Activated CD4-positive, alpha-beta memory T cell treated with anti-CD3 and anti-CD28 coated beads for 36 hours (primary cell): ENCODE measurements at regions not wholly inside any gene's neighbourhood (a gene's known extent, or its start where the extent isn't known, plus 50 kb on each side); places are given as distances from the start of the nearest gene placed in this dataset.
A peak's percentile ranks its signal among the peaks of the same experiment; 100 is the strongest.

Source experiments
- CTCF ChIA-PET: fragments of 350-600 bp; sonication (Branson Sonifier 250); formaldehyde crosslinking; loops from one replicate; lab custom pipeline; 2021; ENCODE audit warnings: antibody characterized with exemption, inconsistent platforms; lab: Charles Lee
- POLR2A ChIA-PET: fragments of 350-600 bp; sonication (Branson Sonifier 250); formaldehyde crosslinking; loops from one replicate; lab custom pipeline; 2021; ENCODE audit warnings: antibody characterized with exemption; lab: Charles Lee
- DNase-seq: peaks from one replicate; pipeline ENCODE4 v3.0.0-alpha.2; 2020
- H3K27ac Mint-ChIP-seq: one replicate; pipeline ENCODE4 v1.8.0; 2021; ENCODE audit warnings: mixed read lengths
- H3K27me3 Mint-ChIP-seq: one replicate; pipeline ENCODE4 v1.8.0; 2021; ENCODE audit warnings: mixed read lengths
- H3K36me3 Mint-ChIP-seq: one replicate; pipeline ENCODE4 v1.8.0; 2021; ENCODE audit warnings: mixed read lengths
- H3K4me1 Mint-ChIP-seq: one replicate; pipeline ENCODE4 v1.8.0; 2021; ENCODE audit warnings: low read depth, mixed read lengths
- H3K4me3 Mint-ChIP-seq: one replicate; pipeline ENCODE4 v1.8.0; 2021; ENCODE audit warnings: mild to moderate bottlenecking, mixed read lengths
- H3K9me3 Mint-ChIP-seq: one replicate; pipeline ENCODE4 v1.8.0; 2021; ENCODE audit warnings: mixed read lengths
- intact Hi-C: fragments of 100-400 bp; cut with micrococcal nuclease; formaldehyde crosslinking; loops from one replicate; pipeline ENCODE4 v1.15.1; 2023

DNA sequence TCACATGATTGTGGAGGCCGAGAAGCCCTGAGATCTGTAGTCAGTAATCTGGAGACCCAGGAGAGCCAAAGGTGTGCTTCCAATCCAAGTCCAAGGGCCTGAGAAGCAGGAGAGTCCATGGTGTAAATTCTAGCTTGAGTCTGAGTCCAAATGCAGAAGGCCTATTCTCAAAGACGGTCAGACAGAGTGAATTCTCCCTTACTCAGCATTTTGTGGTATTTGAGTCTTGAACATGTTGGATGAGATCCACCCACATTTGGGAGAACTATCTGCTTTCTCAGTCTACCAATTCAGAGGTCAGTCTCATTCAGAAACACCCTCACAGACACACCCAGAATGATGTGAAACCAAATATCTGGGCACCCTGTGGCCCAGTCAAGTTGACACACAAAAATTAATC is 128.8 kb upstream of the PTCH1 start:
- Mint-ChIP-seq H3K27ac (no peak overlapping the region), H3K27me3 (no peaks in the 10 kb centered on the region), H3K4me1 (no peaks in the 10 kb centered on the region), H3K9me3 (no peaks in the 10 kb centered on the region), H3K4me3 (no peak overlapping the region), H3K36me3 (no peaks in the 10 kb centered on the region)
- no peak for DNase-seq
- CTCF ChIA-PET, result interaction anchor here (0.6 kb wide), 1 partner anchor 573 kb away, joined by 5 read pairs; no protein-coding TSS in a partner anchor
- POLR2A ChIA-PET, result no interaction called here
- intact Hi-C loops, result no loop called here

DNA sequence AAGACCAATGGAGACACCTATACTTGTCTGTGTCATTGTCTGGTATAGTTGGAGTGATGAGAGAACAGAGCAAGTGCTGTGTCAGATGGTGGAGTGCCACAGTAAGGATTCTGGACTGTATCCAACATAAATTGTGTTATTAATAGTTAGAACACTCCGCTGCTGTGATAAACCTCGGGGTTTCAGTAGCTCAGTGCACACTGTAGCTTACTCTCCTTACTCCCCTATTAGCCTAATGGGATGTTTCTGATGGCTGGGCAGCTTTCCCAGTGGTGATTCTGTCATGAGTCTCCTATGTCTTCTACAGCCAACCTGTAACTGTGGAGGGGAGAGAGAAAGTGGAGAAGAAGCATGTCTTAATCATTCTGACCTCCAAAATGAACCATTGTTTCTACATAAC is 127.6 kb upstream of the PTCH1 start:
- no peak overlapping the region for H3K27ac Mint-ChIP-seq
- H3K27me3 Mint-ChIP-seq, result no peaks in the 10 kb centered on the region
- H3K9me3 Mint-ChIP-seq, result no peaks in the 10 kb centered on the region
- no peak for DNase-seq
- ChIA-PET POLR2A (interaction anchor here (0.7 kb wide), 1 partner anchor 14 kb away, joined by 3 read pairs; no protein-coding TSS in a partner anchor), CTCF (no interaction called here)
- no peaks in the 10 kb centered on the region for H3K4me1 Mint-ChIP-seq
- H3K4me3 Mint-ChIP-seq, result no peak overlapping the region
- H3K36me3 Mint-ChIP-seq, result no peaks in the 10 kb centered on the region
- intact Hi-C loops, result no loop called here

DNA sequence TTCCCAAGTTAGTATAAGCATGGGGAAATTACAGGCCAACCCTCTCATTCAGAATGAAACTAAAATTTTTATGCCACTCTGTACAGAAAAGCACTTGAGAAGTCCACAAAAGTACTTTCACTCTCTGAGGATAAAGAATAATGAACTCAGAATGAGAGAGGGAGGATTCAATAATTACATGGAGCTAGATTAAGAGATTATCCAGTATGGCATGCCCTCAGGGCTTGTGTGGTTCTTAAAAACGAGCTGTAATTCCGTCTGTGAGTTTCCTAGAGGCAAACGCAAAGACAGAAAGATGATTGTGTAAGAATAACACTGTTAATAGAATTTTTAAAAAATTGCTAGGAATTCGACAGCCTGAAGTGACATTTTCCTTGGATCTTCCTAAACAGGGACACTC is 126.8 kb upstream of the PTCH1 start:
- Mint-ChIP-seq H3K36me3 (no peaks in the 10 kb centered on the region), H3K27ac (no peak overlapping the region), H3K9me3 (no peaks in the 10 kb centered on the region), H3K4me1 (no peaks in the 10 kb centered on the region), H3K4me3 (no peak overlapping the region), H3K27me3 (no peaks in the 10 kb centered on the region)
- CTCF ChIA-PET, result no interaction called here
- DNase-seq, result no peak
- intact Hi-C loops, result no loop called here
- POLR2A ChIA-PET, result no interaction called here

DNA sequence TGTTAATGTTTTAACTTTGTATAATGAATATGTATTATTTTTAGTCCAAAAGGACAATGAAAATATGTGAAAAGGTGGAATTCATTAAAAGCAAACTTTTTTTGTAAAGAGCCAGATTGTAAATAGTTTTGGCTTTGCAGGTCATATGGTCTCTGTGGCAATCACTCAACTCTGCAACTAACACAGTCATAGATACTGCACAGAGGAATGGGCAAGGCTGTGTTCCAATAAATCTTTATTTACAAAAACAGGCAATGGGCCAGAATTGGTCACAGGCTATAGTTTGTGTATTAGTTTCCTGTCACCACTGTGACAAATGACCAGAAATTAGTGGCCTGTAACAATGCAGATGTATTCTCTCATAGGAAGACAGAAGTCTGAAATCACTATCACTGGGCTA is 125.4 kb upstream of the PTCH1 start:
- Mint-ChIP-seq H3K9me3 (no peaks in the 10 kb centered on the region), H3K27ac (no peak overlapping the region), H3K27me3 (peaks cover 3% of the 10 kb centered on the region), H3K36me3 (no peaks in the 10 kb centered on the region), H3K4me1 (no peaks in the 10 kb centered on the region), H3K4me3 (no peak overlapping the region)
- POLR2A ChIA-PET, result no interaction called here
- no peak for DNase-seq
- CTCF ChIA-PET, result no interaction called here
- intact Hi-C loops, result no loop called here

DNA sequence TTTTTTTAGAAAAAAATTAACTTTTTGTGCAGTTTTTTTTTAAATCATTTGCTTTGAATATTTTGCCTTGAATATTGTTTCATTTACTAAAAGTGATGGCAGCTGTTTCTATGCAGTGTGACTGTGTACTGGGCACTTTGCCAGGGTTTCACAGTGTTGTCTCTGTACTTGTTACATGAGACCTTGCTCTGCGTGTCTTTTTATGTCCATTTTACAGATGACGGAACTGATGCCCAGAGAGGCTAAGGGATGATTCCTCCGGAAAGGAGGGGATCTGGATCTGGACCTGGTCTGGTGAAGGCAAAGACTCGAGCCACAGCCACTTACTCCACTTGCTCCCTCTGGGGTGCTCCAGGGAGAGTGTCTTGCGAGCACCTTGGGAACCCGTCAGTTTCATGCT is 124.8 kb upstream of the PTCH1 start:
- DNase-seq, result no peak
- Mint-ChIP-seq H3K27ac (no peak overlapping the region), H3K36me3 (no peaks in the 10 kb centered on the region), H3K4me1 (no peaks in the 10 kb centered on the region), H3K27me3 (peaks cover 3% of the 10 kb centered on the region), H3K4me3 (no peak overlapping the region), H3K9me3 (no peaks in the 10 kb centered on the region)
- CTCF ChIA-PET, result no interaction called here
- POLR2A ChIA-PET, result no interaction called here
- intact Hi-C loops, result no loop called here

DNA sequence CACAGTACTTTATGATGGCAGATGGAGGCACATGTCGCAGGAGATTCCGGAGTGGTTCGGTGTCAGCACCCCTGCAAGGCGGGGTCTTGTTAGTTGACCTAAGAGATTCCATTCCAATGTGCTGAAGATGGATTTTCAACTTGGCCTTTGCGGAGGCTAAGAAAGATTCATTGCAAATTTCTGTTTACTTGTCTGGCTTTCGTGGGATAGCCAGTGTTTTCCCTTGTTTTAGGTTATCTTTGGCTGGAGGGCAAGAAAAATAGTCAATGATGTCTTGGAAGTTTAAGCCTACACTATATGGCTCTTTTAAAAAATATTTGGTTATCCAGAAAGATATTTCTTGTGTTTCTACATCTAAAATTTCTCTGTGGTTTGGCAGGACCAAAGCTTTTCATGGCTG is 123.6 kb upstream of the PTCH1 start:
- CTCF ChIA-PET, result interaction anchor here (0.6 kb wide), 1 partner anchor 54 kb away, joined by 3 read pairs; no protein-coding TSS in a partner anchor
- no peaks in the 10 kb centered on the region for H3K9me3 Mint-ChIP-seq
- POLR2A ChIA-PET, result no interaction called here
- H3K4me1 Mint-ChIP-seq, result no peaks in the 10 kb centered on the region
- H3K36me3 Mint-ChIP-seq, result no peaks in the 10 kb centered on the region
- intact Hi-C loops, result no loop called here
- no peak overlapping the region for H3K4me3 Mint-ChIP-seq
- no peak for DNase-seq
- no peak overlapping the region for H3K27ac Mint-ChIP-seq
- H3K27me3 Mint-ChIP-seq, result peaks cover 3% of the 10 kb centered on the region

DNA sequence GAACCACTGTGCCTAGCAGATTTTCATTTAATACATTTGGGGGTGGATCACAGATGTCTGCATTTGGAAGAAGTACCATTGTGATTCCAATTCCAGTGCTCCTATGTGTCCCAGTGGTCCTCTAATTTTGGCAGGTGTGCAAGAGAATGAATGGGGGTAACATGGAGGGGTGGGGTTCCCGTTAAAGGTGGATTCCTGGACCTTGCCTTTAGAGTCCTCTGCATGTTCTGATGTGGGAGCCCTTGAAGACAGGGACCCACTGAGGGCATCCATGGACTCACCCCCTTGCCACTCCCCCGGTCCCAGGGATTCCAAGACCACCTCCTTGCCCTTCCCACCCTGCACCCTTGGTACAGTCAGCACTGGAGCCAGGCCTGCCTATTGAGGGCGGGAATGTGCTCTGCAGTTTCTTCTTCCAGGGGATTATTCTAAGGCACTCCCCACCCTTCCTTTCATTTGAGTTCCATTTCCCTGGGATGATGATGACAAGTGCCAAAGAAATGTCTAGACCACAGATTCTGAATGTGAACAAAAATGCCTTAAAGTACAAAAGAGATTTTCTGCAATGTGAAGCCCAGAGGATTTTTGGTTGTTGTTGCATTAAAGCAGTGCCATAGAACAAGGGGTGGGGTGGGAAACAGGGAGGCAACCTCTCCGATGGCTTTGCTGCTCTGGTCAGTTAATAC is 119.4 kb upstream of the PTCH1 start:
- H3K4me1 Mint-ChIP-seq, result no peaks in the 10 kb centered on the region
- ChIA-PET CTCF (no interaction called here), POLR2A (no interaction called here)
- H3K4me3 Mint-ChIP-seq, result no peak overlapping the region
- no peaks in the 10 kb centered on the region for H3K36me3 Mint-ChIP-seq
- no peak overlapping the region for H3K27ac Mint-ChIP-seq
- peaks cover 3% of the 10 kb centered on the region for H3K27me3 Mint-ChIP-seq
- H3K9me3 Mint-ChIP-seq, result no peaks in the 10 kb centered on the region
- intact Hi-C loops, result no loop called here
- no peak for DNase-seq

DNA sequence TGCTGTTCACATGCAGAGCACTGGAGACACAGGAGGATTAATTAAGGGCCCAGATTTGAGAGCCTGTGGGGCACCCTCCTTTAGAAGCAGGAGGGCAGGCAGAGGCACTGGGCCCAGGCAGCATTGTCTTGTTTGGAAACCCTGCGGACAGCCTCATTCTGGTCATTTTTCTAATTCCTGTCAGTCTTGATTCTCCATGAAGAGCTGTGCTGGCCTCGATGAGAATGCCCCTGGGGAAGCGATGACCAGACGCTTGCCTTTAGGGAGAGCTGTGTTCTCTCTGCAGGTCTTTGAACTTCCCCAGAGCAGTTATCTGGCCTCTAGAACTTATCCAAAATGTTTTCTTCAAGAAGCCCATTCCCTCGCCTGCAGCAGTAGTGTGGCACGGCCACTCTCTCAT is 117.8 kb upstream of the PTCH1 start:
- H3K9me3 Mint-ChIP-seq, result no peaks in the 10 kb centered on the region
- intact Hi-C loops, result no loop called here
- H3K36me3 Mint-ChIP-seq, result no peaks in the 10 kb centered on the region
- no peak for DNase-seq
- H3K27ac Mint-ChIP-seq, result no peak overlapping the region
- H3K27me3 Mint-ChIP-seq, result peaks cover 3% of the 10 kb centered on the region
- ChIA-PET POLR2A (no interaction called here), CTCF (no interaction called here)
- H3K4me1 Mint-ChIP-seq, result no peaks in the 10 kb centered on the region
- H3K4me3 Mint-ChIP-seq, result no peak overlapping the region

DNA sequence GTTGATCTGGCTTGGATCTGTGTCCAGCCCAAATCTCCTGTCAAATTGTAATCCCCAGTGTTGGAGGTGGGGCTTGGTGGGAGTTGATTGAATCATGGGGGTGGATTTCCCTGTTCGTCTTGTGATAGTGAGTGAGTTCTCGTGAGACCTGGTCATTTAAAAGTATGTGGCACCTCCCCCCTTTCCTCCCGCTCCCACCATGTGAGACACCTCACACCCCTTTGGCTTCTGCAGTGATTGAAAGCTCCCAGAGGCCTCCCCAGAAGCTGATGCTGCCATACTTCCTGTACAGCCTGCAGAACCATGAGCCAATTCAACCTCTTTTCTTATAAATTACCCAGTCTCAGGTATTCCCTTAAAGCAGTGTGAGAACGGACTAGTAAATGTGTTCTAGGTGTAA is 117.3 kb upstream of the PTCH1 start:
- intact Hi-C loops, result no loop called here
- Mint-ChIP-seq H3K27me3 (peaks cover 3% of the 10 kb centered on the region), H3K4me1 (no peaks in the 10 kb centered on the region), H3K9me3 (no peaks in the 10 kb centered on the region), H3K4me3 (no peak overlapping the region), H3K36me3 (no peaks in the 10 kb centered on the region), H3K27ac (no peak overlapping the region)
- POLR2A ChIA-PET, result no interaction called here
- CTCF ChIA-PET, result no interaction called here
- DNase-seq, result no peak

DNA sequence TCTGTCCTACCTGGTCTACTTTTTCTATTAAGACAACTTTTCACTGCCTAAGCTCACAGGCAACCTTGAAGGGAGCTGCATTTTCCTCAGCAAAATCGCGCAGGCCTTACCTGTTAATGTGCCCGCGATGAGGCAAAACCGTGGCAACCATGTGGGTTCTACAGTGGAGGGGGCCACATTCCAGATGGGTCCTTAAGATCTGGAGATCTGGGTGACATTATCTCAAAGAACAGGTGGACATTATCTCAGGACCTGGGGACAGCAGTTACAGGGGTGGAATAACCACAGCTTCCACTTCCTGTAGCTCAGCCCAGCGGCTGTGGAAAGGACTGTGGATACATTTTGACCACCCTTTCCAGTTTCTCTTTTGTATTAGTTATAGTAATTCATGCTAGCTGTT is 112.8 kb upstream of the PTCH1 start:
- no peak for DNase-seq
- Mint-ChIP-seq H3K36me3 (peaks cover 2% of the 10 kb centered on the region), H3K4me3 (no peak overlapping the region), H3K27me3 (peaks cover 2% of the 10 kb centered on the region), H3K9me3 (peaks cover 6% of the 10 kb centered on the region), H3K4me1 (peaks cover 15% of the 10 kb centered on the region), H3K27ac (no peak overlapping the region)
- POLR2A ChIA-PET, result no interaction called here
- CTCF ChIA-PET, result no interaction called here
- intact Hi-C loops, result no loop called here

DNA sequence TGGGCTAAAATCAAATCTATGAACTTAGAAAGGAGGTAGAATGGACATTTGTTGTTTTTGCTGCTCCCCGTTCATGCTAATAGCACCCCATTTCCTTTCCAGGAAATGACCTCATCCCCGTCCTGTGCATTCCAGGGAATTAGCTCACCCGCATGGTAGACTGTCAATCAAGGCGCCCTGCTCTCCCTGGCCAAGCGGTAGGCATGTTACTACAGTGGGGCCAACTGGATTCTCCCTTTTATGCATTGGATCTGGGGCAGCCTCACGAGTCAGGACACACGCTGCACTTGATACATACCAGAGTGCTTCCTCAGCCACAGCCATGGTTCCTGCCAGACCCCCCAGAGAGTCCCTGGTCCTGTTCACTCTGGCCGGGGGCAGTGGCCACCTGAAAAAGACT is 111.0 kb upstream of the PTCH1 start:
- Mint-ChIP-seq H3K4me3 (no peak overlapping the region), H3K27ac (no peak overlapping the region), H3K36me3 (peaks cover 2% of the 10 kb centered on the region), H3K27me3 (peaks cover 2% of the 10 kb centered on the region), H3K4me1 (peaks cover 17% of the 10 kb centered on the region), H3K9me3 (peaks cover 6% of the 10 kb centered on the region)
- DNase-seq, result no peak
- intact Hi-C loops, result no loop called here
- POLR2A ChIA-PET, result no interaction called here
- CTCF ChIA-PET, result no interaction called here

DNA sequence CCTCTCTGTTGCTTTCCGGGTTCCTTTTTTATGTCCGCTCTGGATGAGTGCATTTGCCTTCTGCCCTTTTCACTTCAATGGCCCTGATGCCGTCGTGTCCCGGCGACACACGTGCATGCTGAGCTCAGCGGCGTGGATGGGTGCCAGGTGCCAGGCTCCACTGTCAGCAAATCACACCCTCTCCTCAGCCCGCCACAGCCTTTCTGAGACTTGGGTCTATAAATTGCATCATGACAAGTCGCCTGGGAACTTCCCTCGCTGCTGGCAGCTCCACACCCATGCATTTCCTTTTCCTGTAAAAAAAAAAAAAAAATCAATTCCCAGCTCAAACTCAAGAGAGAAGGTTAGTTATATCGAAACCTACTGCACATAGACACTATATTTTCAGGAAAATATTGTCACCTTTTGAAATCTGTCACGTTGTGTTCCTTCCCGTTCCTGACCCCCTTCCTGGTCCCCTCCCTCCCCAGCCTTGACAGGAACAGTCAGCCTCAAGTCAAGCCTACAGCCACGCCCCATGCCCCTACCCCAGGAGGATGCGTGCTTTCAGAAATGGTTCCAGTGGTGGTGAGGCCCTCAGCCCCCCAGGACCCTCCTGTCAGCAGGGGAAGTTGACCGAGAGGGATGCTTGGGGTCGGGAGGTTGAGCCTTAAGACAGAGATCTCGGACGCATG is 110.3 kb upstream of the PTCH1 start:
- CTCF ChIA-PET, result no interaction called here
- no peak overlapping the region for H3K4me3 Mint-ChIP-seq

DNA sequence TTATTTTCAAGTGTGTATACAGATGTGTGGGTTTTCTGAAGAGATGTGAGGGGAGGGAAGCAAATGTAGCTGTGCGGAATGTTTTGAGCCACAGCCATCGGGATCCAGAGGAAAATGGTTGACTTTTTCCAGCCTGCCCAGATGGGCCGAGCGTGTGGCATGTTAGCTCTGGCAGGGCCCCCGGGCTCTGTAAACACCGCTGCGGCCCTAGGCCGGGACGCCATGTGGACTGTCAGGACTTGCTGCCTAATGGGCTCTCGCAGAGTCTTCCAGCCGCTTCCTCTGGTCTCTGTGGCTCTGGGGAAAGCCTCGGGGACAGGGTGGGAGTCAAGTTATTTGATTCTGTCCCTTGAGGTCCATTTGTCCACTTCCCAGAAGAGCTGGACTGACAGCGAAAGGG is 109.6 kb upstream of the PTCH1 start:
- CTCF ChIA-PET, result no interaction called here
- Mint-ChIP-seq H3K9me3 (peaks cover 6% of the 10 kb centered on the region), H3K4me3 (no peak overlapping the region)

More for the DNA sequence above, 110.3 kb upstream of the PTCH1 start:
- peak overlapping the region; percentile 61 for H3K27ac Mint-ChIP-seq
- H3K4me1 Mint-ChIP-seq, result peaks cover 17% of the 10 kb centered on the region
- peak; percentile 78 for DNase-seq
- intact Hi-C loops, result no loop called here
- H3K27me3 Mint-ChIP-seq, result peaks cover 2% of the 10 kb centered on the region
- H3K9me3 Mint-ChIP-seq, result peaks cover 6% of the 10 kb centered on the region
- POLR2A ChIA-PET, result no interaction called here
- peaks cover 2% of the 10 kb centered on the region for H3K36me3 Mint-ChIP-seq

More for the DNA sequence above, 109.6 kb upstream of the PTCH1 start:
- POLR2A ChIA-PET, result no interaction called here
- intact Hi-C loops, result no loop called here
- Mint-ChIP-seq H3K27ac (no peak overlapping the region), H3K27me3 (peaks cover 2% of the 10 kb centered on the region), H3K4me1 (peaks cover 17% of the 10 kb centered on the region), H3K36me3 (peaks cover 2% of the 10 kb centered on the region)
- no peak for DNase-seq
